Mesodermal cell (in vitro differentiated cells): ENCODE measurements at regions not wholly inside any gene's neighbourhood (a gene's known extent, or its start where the extent isn't known, plus 50 kb on each side); places are given as distances from the start of the nearest gene placed in this dataset.

Experiments used
- H3K27ac ChIP-seq: 2 replicates; pipeline ENCODE4 v1.7.0; 2013; ENCODE audit warnings: mild to moderate bottlenecking, low read depth, low read length, moderate library complexity; ENCODE audit not compliant: severe bottlenecking
- H3K36me3 ChIP-seq: 2 replicates; pipeline ENCODE4 v1.7.1; 2013; ENCODE audit warnings: mild to moderate bottlenecking, low read length, moderate library complexity; ENCODE audit not compliant: control insufficient read depth, insufficient read depth
- H3K4me1 ChIP-seq: one replicate; pipeline ENCODE4 v1.7.1; 2013; ENCODE audit warnings: mild to moderate bottlenecking, low read length; ENCODE audit not compliant: insufficient read depth, control insufficient read depth, poor library complexity, severe bottlenecking
- H3K4me3 ChIP-seq: 2 replicates; pipeline ENCODE4 v1.7.0; 2013; ENCODE audit warnings: low read length, control low read depth, mild to moderate bottlenecking; ENCODE audit not compliant: insufficient read depth, poor library complexity, severe bottlenecking; ENCODE audit errors: extremely low read depth
- H3K9me3 ChIP-seq: 2 replicates; pipeline ENCODE4 v1.7.1; 2013; ENCODE audit warnings: mild to moderate bottlenecking, low read length, moderate library complexity; ENCODE audit not compliant: control insufficient read depth
- WGBS, 2 experiments: methylation state at CpG; one replicate each; pipeline ENCODE4 v1.1.5; 2013; ENCODE audit warnings: missing lambda C conversion rate in 2 of 2; ENCODE audit not compliant: insufficient coverage in 2 of 2; 5-methylcytosine and 5-hydroxymethylcytosine counted together

DNA sequence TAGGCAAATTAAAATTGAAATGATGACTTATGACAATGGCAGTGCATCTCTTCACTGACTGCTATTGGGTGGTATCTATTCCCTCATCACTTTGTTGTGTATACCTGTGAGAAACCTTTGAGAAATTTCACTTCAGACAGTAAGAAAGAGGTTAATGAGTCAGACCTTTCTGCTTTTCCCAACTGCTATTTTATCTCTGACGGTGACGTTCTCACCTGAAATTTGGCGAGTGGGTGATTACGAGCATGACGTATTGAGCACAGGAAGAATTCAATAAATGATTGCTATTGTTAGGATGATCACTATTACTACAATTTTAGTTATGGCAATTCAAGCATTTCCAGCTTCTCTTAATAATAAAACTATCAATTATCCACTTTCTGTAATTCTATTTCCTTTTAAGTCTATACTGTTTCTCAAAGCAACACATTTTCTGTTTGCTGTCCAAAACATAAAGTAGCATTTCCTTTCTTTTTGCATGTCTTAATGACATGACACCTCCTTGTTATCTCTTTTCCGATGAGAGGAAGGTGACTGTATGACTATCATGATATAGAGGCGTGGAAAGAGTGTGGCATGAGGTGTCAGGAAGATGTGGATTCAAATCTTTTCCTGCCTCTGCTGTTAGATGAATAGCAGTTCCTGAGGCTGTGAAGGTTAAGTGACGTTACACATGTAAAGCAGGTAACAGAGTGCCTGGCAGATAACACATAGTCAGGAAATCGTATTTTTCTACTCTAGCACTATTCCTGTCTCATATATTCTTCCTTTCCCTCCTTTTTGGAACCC is 504.9 kb upstream of the SEMA6D start:
- Histone ChIP-seq H3K9me3 (no peaks in the 10 kb centered on the region), H3K27ac (no peak overlapping the region), H3K36me3 (no peaks in the 10 kb centered on the region), H3K4me3 (no peak overlapping the region), H3K4me1 (no peaks in the 10 kb centered on the region)
- 43 to 74% methylated on average over 1 to 6 of the region's 9 CpGs for WGBS, 2 experiments

DNA sequence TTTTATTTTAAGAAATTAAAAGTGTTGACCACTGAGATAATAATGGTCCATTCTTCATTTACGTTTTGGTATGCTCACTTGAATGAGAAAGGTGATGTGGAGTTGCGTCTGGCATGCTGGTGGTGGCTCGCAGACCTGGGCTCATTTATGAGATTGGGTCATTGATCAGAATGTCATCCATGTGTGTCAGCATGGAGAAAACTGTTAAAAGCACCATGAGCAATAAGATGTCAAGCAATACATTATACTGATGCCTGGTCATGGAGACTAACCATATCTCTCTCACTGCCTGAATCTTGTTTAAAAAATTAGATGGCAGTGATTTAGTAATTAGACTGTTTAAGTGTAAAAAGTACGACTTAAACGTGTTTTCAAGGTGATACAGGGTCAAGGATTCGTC is 503.4 kb upstream of the SEMA6D start:
- WGBS, 2 experiments = 94 to 98% methylated on average over 5 to 6 of the region's 6 CpGs
- Histone ChIP-seq H3K9me3 (no peaks in the 10 kb centered on the region), H3K36me3 (no peaks in the 10 kb centered on the region), H3K27ac (no peak overlapping the region), H3K4me1 (no peaks in the 10 kb centered on the region), H3K4me3 (no peak overlapping the region)

DNA sequence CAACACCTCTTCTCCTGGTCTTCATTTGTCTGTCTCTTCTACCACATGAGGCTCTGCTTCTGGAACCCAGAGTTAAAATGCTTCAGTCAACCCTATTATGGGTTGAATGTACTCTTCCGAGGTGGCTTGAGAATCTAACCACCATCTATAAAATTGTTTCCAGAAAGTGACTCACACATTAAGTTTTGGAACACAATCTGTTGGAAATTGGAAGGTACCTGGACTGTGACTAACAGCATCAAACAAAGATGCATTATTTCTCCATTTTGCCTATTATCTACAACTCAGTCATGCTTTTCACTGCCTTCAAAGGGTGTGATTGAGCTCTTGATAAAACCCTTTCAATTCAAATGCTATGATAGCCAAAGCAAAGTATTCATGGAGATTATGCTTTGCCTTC is 499.0 kb upstream of the SEMA6D start:
- Histone ChIP-seq H3K9me3 (no peaks in the 10 kb centered on the region), H3K36me3 (no peaks in the 10 kb centered on the region), H3K27ac (no peak overlapping the region), H3K4me3 (no peak overlapping the region), H3K4me1 (no peaks in the 10 kb centered on the region)
- WGBS, 2 experiments = 60 to 100% methylated on average over 1 of the region's 1 CpG

DNA sequence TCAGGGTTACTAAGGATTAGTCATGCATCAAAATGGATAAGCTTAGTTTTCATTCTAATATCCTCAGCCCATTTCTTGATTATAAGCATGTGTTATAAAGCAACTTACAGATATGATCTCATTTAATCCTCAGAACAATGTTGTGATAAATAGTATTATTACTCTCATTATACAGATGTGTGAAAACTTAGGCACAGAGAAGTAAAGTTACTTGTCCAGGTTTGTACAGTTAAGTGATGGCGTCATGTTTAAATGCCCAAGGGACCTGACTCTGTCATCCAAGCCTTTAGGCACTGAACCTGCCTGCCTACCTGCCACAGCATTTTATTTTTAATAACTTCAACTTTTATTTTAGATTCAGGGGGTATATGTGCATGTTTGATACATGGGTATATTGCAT is 472.9 kb upstream of the SEMA6D start:
- no peak overlapping the region for H3K4me3 ChIP-seq
- H3K36me3 ChIP-seq = no peaks in the 10 kb centered on the region
- no peaks in the 10 kb centered on the region for H3K4me1 ChIP-seq
- WGBS, 2 experiments = no CpG with 5 or more reads among the region's 1 CpG
- no peaks in the 10 kb centered on the region for H3K9me3 ChIP-seq
- no peak overlapping the region for H3K27ac ChIP-seq

DNA sequence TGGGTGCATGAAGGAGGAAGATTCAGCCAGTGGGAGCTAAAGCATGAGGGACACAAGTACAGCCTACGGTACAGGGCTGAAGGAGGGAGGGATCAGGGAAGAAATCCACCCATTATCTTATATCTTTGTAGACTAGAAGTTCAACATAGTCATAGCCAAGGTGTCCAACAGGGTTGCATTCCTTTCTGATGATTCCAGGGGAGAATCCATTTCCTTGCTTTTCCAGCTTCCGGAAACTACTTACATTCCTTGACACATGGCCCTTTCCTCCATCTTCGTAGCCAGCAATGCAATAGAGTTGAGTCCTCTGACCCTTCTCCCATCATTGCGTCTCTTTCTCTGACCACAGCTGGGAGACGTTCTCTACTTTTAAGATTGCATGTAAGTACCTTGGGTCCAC is 471.0 kb upstream of the SEMA6D start:
- 93 to 97% methylated on average over 4 to 5 of the region's 5 CpGs for WGBS, 2 experiments
- Histone ChIP-seq H3K36me3 (no peaks in the 10 kb centered on the region), H3K4me3 (no peak overlapping the region), H3K4me1 (no peaks in the 10 kb centered on the region), H3K9me3 (no peaks in the 10 kb centered on the region), H3K27ac (no peak overlapping the region)

DNA sequence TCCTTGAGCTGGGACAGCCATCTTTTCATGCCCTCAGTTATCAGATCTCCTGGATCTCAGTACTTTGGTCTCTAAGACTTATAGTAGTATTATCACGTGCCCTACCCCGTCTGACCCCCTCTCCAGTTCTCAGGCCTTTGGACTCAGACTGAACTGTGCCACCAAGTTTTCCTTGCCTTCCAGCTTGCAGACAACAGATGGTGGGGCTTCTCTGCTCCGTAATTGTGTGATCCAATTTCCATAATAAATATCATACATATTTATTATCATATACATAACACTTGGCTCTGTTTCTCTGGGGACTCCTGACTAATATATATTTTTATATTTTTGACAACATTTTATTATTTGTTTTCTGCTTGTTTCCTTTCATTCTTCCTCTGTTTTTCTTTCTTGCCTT is 458.8 kb upstream of the SEMA6D start:
- H3K36me3 ChIP-seq = no peaks in the 10 kb centered on the region
- no peak overlapping the region for H3K4me3 ChIP-seq
- no peak overlapping the region for H3K27ac ChIP-seq
- H3K9me3 ChIP-seq = peaks cover 11% of the 10 kb centered on the region
- WGBS, 2 experiments = 100% methylated on average over 1 to 2 of the region's 3 CpGs
- no peaks in the 10 kb centered on the region for H3K4me1 ChIP-seq

DNA sequence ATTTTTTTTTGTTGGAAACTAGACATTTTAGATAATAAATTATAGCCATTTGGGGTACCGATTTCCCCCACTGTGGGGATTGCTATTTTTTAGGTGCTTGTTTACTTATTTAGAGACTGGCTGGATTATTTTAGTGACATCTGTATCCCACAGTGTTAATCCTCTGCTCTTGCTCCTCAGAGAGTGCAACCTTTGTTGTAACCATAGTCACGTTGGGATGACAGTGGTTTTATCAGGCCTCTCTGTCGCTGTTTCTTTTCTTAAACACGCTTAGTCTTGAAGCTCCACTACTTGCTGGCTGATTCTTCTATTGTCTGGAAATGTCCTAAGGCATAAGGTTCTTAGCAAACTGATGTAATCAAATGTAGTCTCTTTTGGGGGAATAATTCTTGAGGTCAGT is 451.6 kb upstream of the SEMA6D start:
- Histone ChIP-seq H3K27ac (no peak overlapping the region), H3K4me1 (no peaks in the 10 kb centered on the region), H3K9me3 (peaks cover 11% of the 10 kb centered on the region), H3K4me3 (no peak overlapping the region), H3K36me3 (no peaks in the 10 kb centered on the region)
- 87 to 92% methylated on average over 2 to 3 of the region's 4 CpGs for WGBS, 2 experiments

DNA sequence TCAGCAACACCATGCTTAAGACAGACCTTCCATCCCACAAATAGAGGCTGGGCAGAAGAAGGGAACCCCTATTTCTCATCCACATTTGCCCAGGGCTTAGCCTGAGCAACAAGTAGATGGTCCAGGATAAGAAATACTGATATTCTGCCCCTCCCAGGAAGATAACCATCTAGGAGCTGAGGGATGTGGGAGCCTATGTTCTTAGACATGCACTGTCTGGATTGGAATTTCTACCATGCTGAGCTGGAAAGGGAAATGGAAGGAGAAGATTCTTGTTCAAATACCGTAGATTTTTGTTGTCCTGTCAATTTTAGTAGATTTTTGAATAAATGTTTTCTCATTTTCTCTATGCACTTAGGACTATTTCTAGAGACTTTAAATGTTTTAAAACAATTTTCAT is 450.7 kb upstream of the SEMA6D start:
- Histone ChIP-seq H3K27ac (no peak overlapping the region), H3K4me1 (no peaks in the 10 kb centered on the region), H3K9me3 (peaks cover 11% of the 10 kb centered on the region), H3K4me3 (no peak overlapping the region), H3K36me3 (no peaks in the 10 kb centered on the region)
- no CpG with 5 or more reads among the region's 1 CpG for WGBS, 2 experiments

DNA sequence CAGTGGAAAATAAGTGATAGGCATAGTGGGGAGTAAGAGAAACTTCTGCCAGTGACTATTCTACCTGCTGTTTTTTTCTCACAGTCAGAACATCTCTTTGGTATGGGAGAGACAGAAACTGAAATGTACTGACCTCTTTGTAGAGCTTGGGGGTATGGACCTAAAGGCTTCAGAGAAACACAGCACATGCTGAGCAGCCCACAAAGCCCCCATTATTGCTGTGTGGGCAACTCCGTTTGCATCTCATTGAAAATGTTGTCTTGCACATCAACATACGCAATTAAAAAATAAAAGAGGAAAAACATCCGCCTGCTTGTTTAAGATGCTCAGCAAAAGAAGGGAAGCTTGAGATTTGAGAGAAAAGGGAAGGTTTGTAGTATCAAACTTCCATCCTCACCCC is 443.4 kb upstream of the SEMA6D start:
- Histone ChIP-seq H3K9me3 (peaks cover 5% of the 10 kb centered on the region), H3K4me3 (no peak overlapping the region), H3K27ac (no peak overlapping the region), H3K4me1 (no peaks in the 10 kb centered on the region), H3K36me3 (no peaks in the 10 kb centered on the region)
- 50% methylated on average over 2 of the region's 3 CpGs; no CpG with 5 or more reads in 1 of the 2 experiments for WGBS, 2 experiments

DNA sequence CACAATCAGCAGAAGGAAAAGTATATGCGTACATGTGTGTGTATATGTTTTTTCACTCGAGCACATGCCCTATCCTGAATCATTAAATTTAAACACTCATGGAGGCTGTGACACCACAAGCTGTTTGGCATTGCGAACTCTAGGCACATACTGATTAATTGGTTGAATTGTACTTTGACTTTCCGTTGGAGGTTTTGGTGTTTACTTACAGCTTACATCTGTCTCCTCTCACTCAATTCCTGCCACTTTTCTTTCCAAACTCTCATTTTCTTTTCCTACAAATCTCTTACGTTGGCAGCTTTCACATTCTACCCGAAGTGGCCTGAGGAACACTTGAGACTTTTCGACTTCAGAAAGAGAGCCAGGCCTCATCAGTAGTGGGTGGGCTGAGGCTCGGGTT is 434.1 kb upstream of the SEMA6D start:
- 75 to 92% methylated on average over 2 to 4 of the region's 8 CpGs for WGBS, 2 experiments
- Histone ChIP-seq H3K9me3 (no peaks in the 10 kb centered on the region), H3K36me3 (no peaks in the 10 kb centered on the region), H3K4me1 (no peaks in the 10 kb centered on the region), H3K27ac (no peak overlapping the region), H3K4me3 (no peak overlapping the region)

DNA sequence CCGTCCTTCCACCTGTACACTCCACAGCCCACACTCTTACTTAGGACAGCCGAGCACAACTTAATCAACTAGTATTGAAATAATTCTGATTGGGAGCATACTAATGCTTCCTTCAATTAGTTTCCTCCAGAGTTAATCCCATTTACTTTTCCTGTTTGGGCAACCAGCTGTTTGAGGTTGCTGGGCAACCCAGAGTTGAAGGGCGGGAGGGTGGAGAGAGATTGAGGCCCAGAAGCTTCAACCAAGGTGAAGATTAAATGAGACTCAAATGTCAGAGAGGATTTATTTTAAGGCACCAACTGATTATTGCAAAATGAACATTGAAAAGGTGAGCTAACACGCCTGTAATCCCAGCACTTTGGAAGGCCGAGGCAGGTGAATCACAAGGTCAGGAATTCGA is 428.5 kb upstream of the SEMA6D start:
- 88 to 100% methylated on average over 5 of the region's 6 CpGs for WGBS, 2 experiments
- no peak overlapping the region for H3K4me3 ChIP-seq
- H3K9me3 ChIP-seq = no peaks in the 10 kb centered on the region
- no peaks in the 10 kb centered on the region for H3K4me1 ChIP-seq
- H3K36me3 ChIP-seq = no peaks in the 10 kb centered on the region
- H3K27ac ChIP-seq = no peak overlapping the region
